GM18858 (cell line): ENCODE measurements at regions not wholly inside any gene's neighbourhood (a gene's known extent, or its start where the extent isn't known, plus 50 kb on each side); places are given as distances from the start of the nearest gene placed in this dataset.

Source experiments
- ATAC-seq: cut with Tn5 transposase; IDR thresholded peaks from one replicate; pipeline ENCODE4 v1.9.1; 2021; ENCODE audit not compliant: unreplicated experiment

GRCh38 chr11:27783701-27784355 is 83.6 kb upstream of the BDNF start:
- no peak for ATAC-seq

- ATAC-seq: no peak
Observed at GRCh38 chr11:27777033-27777432, 76.8 kb upstream of the BDNF start.

- ATAC-seq: no peak
Observed at GRCh38 chr11:27773884-27774283, 73.6 kb upstream of the BDNF start.

- no peak for ATAC-seq
Observed at GRCh38 chr11:27771516-27771915, 71.3 kb upstream of the BDNF start.

- no peak for ATAC-seq
Observed at GRCh38 chr11:27770576-27770975, 70.3 kb upstream of the BDNF start.

DNA sequence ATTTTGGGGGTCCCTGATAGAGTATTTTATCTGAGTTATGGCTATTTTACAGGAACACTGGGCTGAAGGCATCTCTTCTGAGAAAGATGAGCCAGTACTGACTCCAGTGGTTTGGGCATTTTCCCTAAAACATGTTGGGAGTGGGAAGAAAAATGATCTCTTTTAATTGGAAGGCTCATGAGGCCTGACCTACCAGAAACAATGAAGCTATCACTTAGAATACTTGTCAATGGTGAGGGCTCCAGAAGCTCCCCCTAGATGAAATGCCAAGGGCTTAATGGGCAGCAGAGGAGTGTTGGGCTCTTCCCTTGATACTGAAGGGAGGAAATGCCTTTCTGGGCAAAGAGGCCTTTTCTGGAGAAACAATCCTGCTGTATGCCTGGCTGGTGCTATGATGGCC is 63.5 kb upstream of the BDNF start:
- ATAC-seq: no peak

DNA sequence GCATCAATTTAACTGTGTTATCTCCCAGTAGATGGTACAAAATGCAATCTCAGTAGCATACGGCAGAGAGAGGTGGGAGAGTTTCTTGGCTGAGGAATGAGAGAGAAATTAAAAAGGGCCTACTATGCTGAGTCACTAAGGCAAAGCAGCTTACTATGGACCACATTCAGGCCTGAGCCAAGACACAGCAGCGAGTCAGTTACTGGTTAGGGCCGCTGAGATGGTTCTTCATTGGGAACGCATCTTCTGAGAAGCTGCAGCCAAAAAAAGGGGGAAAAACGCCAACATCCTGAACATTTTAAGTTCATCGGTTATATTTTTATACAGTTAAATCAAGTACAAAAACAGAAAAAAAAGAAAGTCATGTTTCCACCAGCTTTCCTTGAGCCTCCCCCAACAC is 61.1 kb upstream of the BDNF start:
- no peak for ATAC-seq

DNA sequence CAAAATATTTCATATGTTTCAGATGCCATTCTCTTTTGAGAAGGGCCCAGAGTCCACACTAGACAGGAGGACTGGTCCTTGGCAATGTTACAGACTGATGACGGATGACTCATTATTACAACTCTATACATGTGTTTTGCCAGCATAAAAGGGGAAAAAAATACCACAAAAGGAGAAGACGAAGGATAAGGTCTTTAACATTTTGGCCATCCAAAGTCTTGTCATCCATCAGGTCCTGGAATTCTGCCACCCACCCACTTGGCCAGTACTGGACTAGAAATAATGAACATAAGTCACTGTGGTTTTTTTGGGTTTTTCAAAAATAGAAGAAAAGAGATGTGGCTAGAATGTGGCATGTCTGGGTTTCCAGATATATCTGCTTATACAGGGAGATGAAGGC is 57.7 kb upstream of the BDNF start:
- no peak for ATAC-seq

DNA sequence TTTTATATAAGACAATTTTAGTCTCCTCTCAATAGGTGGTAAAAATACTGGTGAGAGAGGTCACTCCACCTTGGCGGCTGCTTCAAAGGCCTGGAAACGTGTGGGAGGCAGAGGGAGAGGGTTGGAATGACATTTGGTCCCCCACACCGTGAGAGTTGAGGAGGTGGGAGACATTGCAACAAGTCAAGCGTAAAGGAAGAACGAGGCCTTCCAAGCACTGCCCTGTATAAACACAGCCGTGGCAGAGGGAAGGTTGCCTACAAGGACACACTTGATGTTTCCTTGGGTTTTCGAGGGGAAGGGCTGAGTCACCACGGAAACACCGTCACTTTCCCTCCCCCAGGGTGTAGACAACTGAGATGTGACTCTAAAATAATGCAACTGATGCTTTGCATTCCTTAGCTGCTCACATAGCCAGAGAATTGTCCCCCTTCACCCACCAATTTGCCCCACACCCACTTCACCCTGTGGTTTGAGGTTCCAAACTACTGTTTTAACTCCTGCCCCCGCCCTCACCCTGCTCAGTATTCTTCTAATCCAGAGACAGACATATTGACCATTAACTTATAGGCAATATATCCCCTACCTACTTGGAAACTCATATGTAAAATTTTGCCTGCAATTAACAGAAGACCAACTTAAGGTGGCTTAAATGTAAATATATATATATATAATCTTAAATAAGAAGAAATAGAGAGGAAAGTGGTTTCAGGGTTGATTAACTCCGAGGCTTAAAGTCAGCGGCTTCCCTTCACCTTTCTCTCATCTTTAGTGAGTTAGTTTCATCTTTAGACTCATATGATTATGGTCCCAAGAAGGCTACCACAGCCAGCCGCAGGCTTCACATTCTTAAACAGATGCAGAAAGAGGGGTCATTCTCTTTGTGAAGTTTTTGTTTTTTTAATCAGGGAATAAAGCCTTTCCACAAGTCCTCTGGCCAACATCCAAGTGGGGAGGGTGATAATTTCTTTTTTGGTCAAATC is 54.1 kb upstream of the BDNF start:
- ATAC-seq: peak; percentile 51
